Mucosa of descending colon (tissue), 3 donors: ENCODE measurements at regions not wholly inside any gene's neighbourhood (a gene's known extent, or its start where the extent isn't known, plus 50 kb on each side); places are given as distances from the start of the nearest gene placed in this dataset.
A peak's percentile ranks its signal among the peaks of the same experiment; 100 is the strongest.

ENCODE experiments used
- ATAC-seq: fragments of 200-7000 bp; cut with Tn5 transposase; one replicate; pipeline ENCODE4 v1.9.1; 2020; ENCODE audit warnings: mild to moderate bottlenecking, moderate library complexity
- DNase-seq, 3 donors: peaks; one replicate each; pipeline ENCODE4 v3.0.0-alpha.2; 2020
- H3K36me3 ChIP-seq: fragments of 200-600 bp; one replicate; pipeline ENCODE4 v1.8.0; 2021; ENCODE audit warnings: low read depth, mild to moderate bottlenecking
- H3K4me1 ChIP-seq: fragments of 200-600 bp; one replicate; pipeline ENCODE4 v1.8.0; 2021; ENCODE audit warnings: low read depth, mild to moderate bottlenecking
- H3K4me3 ChIP-seq: fragments of 200-600 bp; one replicate; pipeline ENCODE4 v1.8.0; 2021; ENCODE audit warnings: mild to moderate bottlenecking
- H3K9me3 ChIP-seq: fragments of 200-600 bp; one replicate; pipeline ENCODE4 v1.8.0; 2021; ENCODE audit warnings: mild to moderate bottlenecking
- intact Hi-C, 2 donors: fragments of 100-400 bp; cut with DNase I in 1 of 2; cut with micrococcal nuclease in 1 of 2; formaldehyde crosslinking; loops; one replicate each; pipeline versions ENCODE4 v1.11.0 to v1.11.1; 2022; cut with DNase I, micrococcal nuclease
- TF ChIP-seq, protein P1 (sequence below): fragments of 200-600 bp; IDR thresholded peaks from one replicate; pipeline ENCODE4 v1.8.0; 2022; ENCODE audit warnings: antibody characterized with exemption, mild to moderate bottlenecking
- donor health status: DM: no; HTN: no; CAD: no; lungs with moderate emphysema.
- donor health status: DM: no; HTN: no; CAD: no.
- donor health status: DM: no; HTN: yes; CAD: no.

DNA sequence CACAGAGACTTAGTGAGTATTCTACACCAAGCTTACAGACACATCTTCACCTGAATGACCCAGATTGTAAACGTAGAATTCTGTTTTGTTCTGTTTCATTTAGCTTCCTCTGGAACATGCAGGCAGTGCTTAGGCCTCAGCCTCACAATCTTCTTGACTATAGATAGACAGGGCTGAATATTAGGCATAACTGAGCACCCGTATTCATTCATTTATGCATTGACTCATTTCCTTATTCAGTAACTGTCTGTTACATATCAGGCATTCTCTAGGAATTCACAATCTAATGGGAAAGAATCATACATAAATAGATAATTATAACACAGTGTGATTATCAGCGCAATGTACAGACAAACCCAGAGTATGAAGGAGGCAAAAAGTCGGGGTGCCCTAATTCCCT lies 124.9 kb upstream of the ETAA1 start:
- no peaks in the 10 kb centered on the region for H3K36me3 ChIP-seq
- no peak for DNase-seq
- no peak overlapping the region for H3K4me3 ChIP-seq
- ATAC-seq: no peak
- TF ChIP-seq, protein P1, sequence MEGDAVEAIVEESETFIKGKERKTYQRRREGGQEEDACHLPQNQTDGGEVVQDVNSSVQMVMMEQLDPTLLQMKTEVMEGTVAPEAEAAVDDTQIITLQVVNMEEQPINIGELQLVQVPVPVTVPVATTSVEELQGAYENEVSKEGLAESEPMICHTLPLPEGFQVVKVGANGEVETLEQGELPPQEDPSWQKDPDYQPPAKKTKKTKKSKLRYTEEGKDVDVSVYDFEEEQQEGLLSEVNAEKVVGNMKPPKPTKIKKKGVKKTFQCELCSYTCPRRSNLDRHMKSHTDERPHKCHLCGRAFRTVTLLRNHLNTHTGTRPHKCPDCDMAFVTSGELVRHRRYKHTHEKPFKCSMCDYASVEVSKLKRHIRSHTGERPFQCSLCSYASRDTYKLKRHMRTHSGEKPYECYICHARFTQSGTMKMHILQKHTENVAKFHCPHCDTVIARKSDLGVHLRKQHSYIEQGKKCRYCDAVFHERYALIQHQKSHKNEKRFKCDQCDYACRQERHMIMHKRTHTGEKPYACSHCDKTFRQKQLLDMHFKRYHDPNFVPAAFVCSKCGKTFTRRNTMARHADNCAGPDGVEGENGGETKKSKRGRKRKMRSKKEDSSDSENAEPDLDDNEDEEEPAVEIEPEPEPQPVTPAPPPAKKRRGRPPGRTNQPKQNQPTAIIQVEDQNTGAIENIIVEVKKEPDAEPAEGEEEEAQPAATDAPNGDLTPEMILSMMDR: no peak
- H3K4me1 ChIP-seq: no peaks in the 10 kb centered on the region
- H3K9me3 ChIP-seq: no peaks in the 10 kb centered on the region
- intact Hi-C loops: no loop called here

- Histone ChIP-seq H3K4me3 (no peak overlapping the region), H3K9me3 (no peaks in the 10 kb centered on the region), H3K36me3 (no peaks in the 10 kb centered on the region), H3K4me1 (no peaks in the 10 kb centered on the region)
- TF ChIP-seq, protein P1: no peak
- ATAC-seq (peak; percentile 99), DNase-seq (peak; percentile 58 to 65 (median 62))
- intact Hi-C loops: no loop called here
Observed at GRCh38 chr2:67277450-67277849, 119.7 kb upstream of the ETAA1 start.

DNA sequence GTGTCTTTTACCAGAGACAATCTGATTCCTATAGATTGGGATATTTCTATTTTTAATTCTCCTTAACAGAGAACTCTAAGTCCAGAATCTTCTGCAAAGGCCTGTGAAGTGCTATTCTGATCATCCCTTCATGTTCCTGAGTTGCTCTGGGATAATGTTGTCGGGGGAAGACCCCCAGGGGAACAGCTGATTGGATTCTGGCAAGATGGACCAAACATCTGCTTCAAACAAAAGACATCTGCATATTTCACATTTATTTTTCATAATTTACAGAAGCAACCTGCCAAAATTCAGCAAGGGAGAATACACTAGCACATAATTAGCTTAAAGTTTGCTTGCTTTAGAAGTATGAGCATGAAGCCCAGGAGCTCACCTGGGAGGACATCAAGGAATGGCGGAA lies 116.0 kb upstream of the ETAA1 start:
- TF ChIP-seq, protein P1: no peak
- ATAC-seq (no peak), DNase-seq (no peak)
- Histone ChIP-seq H3K9me3 (no peaks in the 10 kb centered on the region), H3K36me3 (no peaks in the 10 kb centered on the region), H3K4me3 (no peak overlapping the region), H3K4me1 (no peaks in the 10 kb centered on the region)
- intact Hi-C loops: no loop called here

GRCh38 chr2:67283641-67284040 lies 113.5 kb upstream of the ETAA1 start:
- intact Hi-C loops: no loop called here
- H3K9me3 ChIP-seq: no peaks in the 10 kb centered on the region
- TF ChIP-seq, protein P1: no peak
- ATAC-seq (no peak), DNase-seq (no peak)
- no peaks in the 10 kb centered on the region for H3K4me1 ChIP-seq
- H3K36me3 ChIP-seq: no peaks in the 10 kb centered on the region
- H3K4me3 ChIP-seq: no peak overlapping the region

- no peak overlapping the region for H3K4me3 ChIP-seq
- no peak for DNase-seq
- TF ChIP-seq, protein P1: no peak
- intact Hi-C loops: no loop called here
- no peak for ATAC-seq
- no peaks in the 10 kb centered on the region for H3K4me1 ChIP-seq
- H3K9me3 ChIP-seq: no peaks in the 10 kb centered on the region
- no peaks in the 10 kb centered on the region for H3K36me3 ChIP-seq
Observed at GRCh38 chr2:67286981-67287759, 110.0 kb upstream of the ETAA1 start.
